ENCODE measurements at regions not wholly inside any gene's neighbourhood (a gene's known extent, or its start where the extent isn't known, plus 50 kb on each side); places are given as distances from the start of the nearest gene placed in this dataset.

- Histone ChIP-seq H3K27me3 (ENCODE audit: control insufficient read depth in 1 of 2, insufficient read depth in 1 of 2, low read length in 2 of 2) (no peaks in the 10 kb centered on the region), H3K36me3 (ENCODE audit: control insufficient read depth in 1 of 2, insufficient read depth in 2 of 2, low read depth in 1 of 2, low read length in 2 of 2) (no peaks in the 10 kb centered on the region), H4K8ac (ENCODE audit: low read length) (no peak overlapping the region), H3K14ac (ENCODE audit: low read length in 2 of 2) (no peak overlapping the region), H3K79me1 (replicated peaks; ENCODE audit: low read length, poor library complexity, severe bottlenecking) (no peaks in the 10 kb centered on the region), H3K9ac (ENCODE audit: low read length) (no peak overlapping the region), H3K4me3 (ENCODE audit: insufficient read depth in 1 of 2, low read depth in 1 of 2, low read length in 2 of 2) (no peak overlapping the region), H3K18ac (ENCODE audit: low read depth in 1 of 2, low read length in 2 of 2) (no peak overlapping the region), H2BK5ac (ENCODE audit: low read depth, low read length, poor library complexity, severe bottlenecking) (no peak overlapping the region), H3K27ac (ENCODE audit: low read length, poor library complexity, severe bottlenecking) (no peak overlapping the region), H2BK120ac (ENCODE audit: low read depth, low read length) (no peak overlapping the region), H2BK15ac (ENCODE audit: low read depth, poor library complexity, severe bottlenecking) (no peak overlapping the region), H3K4ac (ENCODE audit: low read depth in 1 of 2, low read length in 2 of 2) (no peak overlapping the region), H2BK12ac (ENCODE audit: low read length in 2 of 2) (no peak overlapping the region), H3K4me1 (ENCODE audit: control insufficient read depth, insufficient read depth, low read depth, low read length) (no peaks in the 10 kb centered on the region), H2AK5ac (ENCODE audit: low read length, severe bottlenecking) (no peak overlapping the region), H2AFZ (ENCODE audit: low read depth, low read length) (no peak overlapping the region), H3K23ac (ENCODE audit: low read length in 2 of 2) (no peak overlapping the region), H3K9me3 (ENCODE audit: control insufficient read depth, low read length) (no peaks in the 10 kb centered on the region), H3K4me2 (ENCODE audit: low read length, poor library complexity, severe bottlenecking) (no peak overlapping the region), H4K91ac (ENCODE audit: low read length) (no peak overlapping the region)
- no peak for DNase-seq
- 62% methylated on average over 3 of the region's 5 CpGs for WGBS
These were observed 233.6 kb upstream of the RMST start for GRCh38 chr12:97229004-97229403.

GRCh38 chr12:97235102-97235501 is 227.5 kb upstream of the RMST start:
- H3K9ac ChIP-seq (ENCODE audit: low read length): no peak overlapping the region
- no peak overlapping the region for H3K27ac ChIP-seq (ENCODE audit: low read length, poor library complexity, severe bottlenecking)
- DNase-seq: no peak

GRCh38 chr12:97246368-97246767 is 216.2 kb upstream of the RMST start:
- Histone ChIP-seq H3K9me3 (ENCODE audit: control insufficient read depth, low read length) (no peaks in the 10 kb centered on the region), H3K14ac (ENCODE audit: low read length in 2 of 2) (no peak overlapping the region), H3K27me3 (ENCODE audit: control insufficient read depth in 1 of 2, insufficient read depth in 1 of 2, low read length in 2 of 2) (no peaks in the 10 kb centered on the region), H3K4me1 (ENCODE audit: control insufficient read depth, insufficient read depth, low read depth, low read length) (no peaks in the 10 kb centered on the region), H2BK12ac (ENCODE audit: low read length in 2 of 2) (no peak overlapping the region), H3K79me1 (replicated peaks; ENCODE audit: low read length, poor library complexity, severe bottlenecking) (no peaks in the 10 kb centered on the region), H2AFZ (ENCODE audit: low read depth, low read length) (no peak overlapping the region), H3K4me2 (ENCODE audit: low read length, poor library complexity, severe bottlenecking) (no peak overlapping the region), H3K27ac (ENCODE audit: low read length, poor library complexity, severe bottlenecking) (no peak overlapping the region), H3K9ac (ENCODE audit: low read length) (no peak overlapping the region), H2BK5ac (ENCODE audit: low read depth, low read length, poor library complexity, severe bottlenecking) (no peak overlapping the region), H2BK15ac (ENCODE audit: low read depth, poor library complexity, severe bottlenecking) (no peak overlapping the region), H2BK120ac (ENCODE audit: low read depth, low read length) (no peak overlapping the region), H4K8ac (ENCODE audit: low read length) (no peak overlapping the region), H3K23ac (ENCODE audit: low read length in 2 of 2) (no peak overlapping the region), H3K4ac (ENCODE audit: low read depth in 1 of 2, low read length in 2 of 2) (no peak overlapping the region), H2AK5ac (ENCODE audit: low read length, severe bottlenecking) (no peak overlapping the region), H3K36me3 (ENCODE audit: control insufficient read depth in 1 of 2, insufficient read depth in 2 of 2, low read depth in 1 of 2, low read length in 2 of 2) (no peaks in the 10 kb centered on the region), H3K4me3 (ENCODE audit: insufficient read depth in 1 of 2, low read depth in 1 of 2, low read length in 2 of 2) (no peak overlapping the region), H4K91ac (ENCODE audit: low read length) (no peak overlapping the region), H3K18ac (ENCODE audit: low read depth in 1 of 2, low read length in 2 of 2) (no peak overlapping the region)
- no peak for DNase-seq
- WGBS: 89% methylated on average over 4 of the region's 4 CpGs

More at GRCh38 chr12:97235102-97235501, 227.5 kb upstream of the RMST start:
- Histone ChIP-seq H3K23ac (ENCODE audit: low read length in 2 of 2) (no peak overlapping the region), H2BK5ac (ENCODE audit: low read depth, low read length, poor library complexity, severe bottlenecking) (no peak overlapping the region), H2AK5ac (ENCODE audit: low read length, severe bottlenecking) (no peak overlapping the region), H3K4me1 (ENCODE audit: control insufficient read depth, insufficient read depth, low read depth, low read length) (no peaks in the 10 kb centered on the region), H3K4ac (ENCODE audit: low read depth in 1 of 2, low read length in 2 of 2) (no peak overlapping the region), H3K27me3 (ENCODE audit: control insufficient read depth in 1 of 2, insufficient read depth in 1 of 2, low read length in 2 of 2) (no peaks in the 10 kb centered on the region), H3K9me3 (ENCODE audit: control insufficient read depth, low read length) (no peaks in the 10 kb centered on the region), H4K8ac (ENCODE audit: low read length) (no peak overlapping the region), H3K14ac (ENCODE audit: low read length in 2 of 2) (no peak overlapping the region), H4K91ac (ENCODE audit: low read length) (no peak overlapping the region), H2AFZ (ENCODE audit: low read depth, low read length) (peak overlapping the region; percentile 27), H2BK120ac (ENCODE audit: low read depth, low read length) (no peak overlapping the region), H2BK12ac (ENCODE audit: low read length in 2 of 2) (no peak overlapping the region), H3K18ac (ENCODE audit: low read depth in 1 of 2, low read length in 2 of 2) (no peak overlapping the region), H2BK15ac (ENCODE audit: low read depth, poor library complexity, severe bottlenecking) (no peak overlapping the region), H3K4me2 (ENCODE audit: low read length, poor library complexity, severe bottlenecking) (no peak overlapping the region), H3K36me3 (ENCODE audit: control insufficient read depth in 1 of 2, insufficient read depth in 2 of 2, low read depth in 1 of 2, low read length in 2 of 2) (no peaks in the 10 kb centered on the region), H3K79me1 (replicated peaks; ENCODE audit: low read length, poor library complexity, severe bottlenecking) (no peaks in the 10 kb centered on the region), H3K4me3 (ENCODE audit: insufficient read depth in 1 of 2, low read depth in 1 of 2, low read length in 2 of 2) (no peak overlapping the region)
- 84% methylated on average over 10 of the region's 10 CpGs for WGBS

GRCh38 chr12:97250483-97250882 is 212.1 kb upstream of the RMST start:
- H3K27ac ChIP-seq (ENCODE audit: low read length, poor library complexity, severe bottlenecking): no peak overlapping the region
- no peak overlapping the region for H2BK120ac ChIP-seq (ENCODE audit: low read depth, low read length)
- no peaks in the 10 kb centered on the region for H3K27me3 ChIP-seq (ENCODE audit: control insufficient read depth in 1 of 2, insufficient read depth in 1 of 2, low read length in 2 of 2)
- no peak overlapping the region for H2BK12ac ChIP-seq (ENCODE audit: low read length in 2 of 2)
- no peak overlapping the region for H2BK15ac ChIP-seq (ENCODE audit: low read depth, poor library complexity, severe bottlenecking)
- H4K91ac ChIP-seq (ENCODE audit: low read length): no peak overlapping the region
- no peak overlapping the region for H3K4me2 ChIP-seq (ENCODE audit: low read length, poor library complexity, severe bottlenecking)
- no peak overlapping the region for H3K14ac ChIP-seq (ENCODE audit: low read length in 2 of 2)
- H3K9me3 ChIP-seq (ENCODE audit: control insufficient read depth, low read length): no peaks in the 10 kb centered on the region
- no peak overlapping the region for H2BK5ac ChIP-seq (ENCODE audit: low read depth, low read length, poor library complexity, severe bottlenecking)
- no peaks in the 10 kb centered on the region for H3K36me3 ChIP-seq (ENCODE audit: control insufficient read depth in 1 of 2, insufficient read depth in 2 of 2, low read depth in 1 of 2, low read length in 2 of 2)
- no peak overlapping the region for H2AFZ ChIP-seq (ENCODE audit: low read depth, low read length)
- no peak overlapping the region for H3K4ac ChIP-seq (ENCODE audit: low read depth in 1 of 2, low read length in 2 of 2)
- no peaks in the 10 kb centered on the region for H3K79me1 ChIP-seq (replicated peaks; ENCODE audit: low read length, poor library complexity, severe bottlenecking)
- 89% methylated on average over 4 of the region's 4 CpGs for WGBS
- DNase-seq: no peak
- H3K4me3 ChIP-seq (ENCODE audit: insufficient read depth in 1 of 2, low read depth in 1 of 2, low read length in 2 of 2): no peak overlapping the region
- no peak overlapping the region for H4K8ac ChIP-seq (ENCODE audit: low read length)
- H3K9ac ChIP-seq (ENCODE audit: low read length): no peak overlapping the region
- H3K4me1 ChIP-seq (ENCODE audit: control insufficient read depth, insufficient read depth, low read depth, low read length): no peaks in the 10 kb centered on the region
- H3K23ac ChIP-seq (ENCODE audit: low read length in 2 of 2): no peak overlapping the region
- H2AK5ac ChIP-seq (ENCODE audit: low read length, severe bottlenecking): no peak overlapping the region
- H3K18ac ChIP-seq (ENCODE audit: low read depth in 1 of 2, low read length in 2 of 2): no peak overlapping the region
